H1 (cell line): ENCODE measurements at regions not wholly inside any gene's neighbourhood (a gene's known extent, or its start where the extent isn't known, plus 50 kb on each side); places are given as distances from the start of the nearest gene placed in this dataset.
A peak's percentile ranks its signal among the peaks of the same experiment; 100 is the strongest.

Source experiments
- CBX5 ChIP-seq: fragments of 300-800, 300-1000 bp; sonication (generic); IDR thresholded peaks from 2 replicates; pipeline ENCODE4 v1.7.1; 2016; ENCODE audit warnings: antibody characterized with exemption, low read length, low read depth
- CHD1 ChIP-seq: IDR thresholded peaks from 2 replicates; pipeline ENCODE4 v1.6.1; 2012; ENCODE audit warnings: low read depth, low read length, improper control_type of control experiment
- CREB1 ChIP-seq: IDR thresholded peaks from 2 replicates; pipeline ENCODE4 v1.6.1; 2012; ENCODE audit warnings: inconsistent platforms
- CTBP2 ChIP-seq: IDR thresholded peaks from 2 replicates; pipeline ENCODE4 v1.7.0; 2011; ENCODE audit warnings: borderline replicate concordance, mild to moderate bottlenecking, moderate library complexity, mixed read lengths, low read length; ENCODE audit not compliant: insufficient read depth, insufficient read length
- EGR1 ChIP-seq: IDR thresholded peaks from 2 replicates; pipeline ENCODE4 v1.6.1; 2011; ENCODE audit warnings: low read depth, low read length, borderline replicate concordance
- EP300 ChIP-seq, 2 experiments: IDR thresholded peaks; 1 replicate in 1 of 2; 2 replicates in 1 of 2; pipeline ENCODE4 v1.6.1; 2011 to 2012; ENCODE audit warnings: low read depth in 2 of 2, low read length in 2 of 2, mild to moderate bottlenecking in 2 of 2, borderline replicate concordance in 1 of 2, inconsistent platforms in 1 of 2, moderate library complexity in 1 of 2
- GTF2F1 ChIP-seq: IDR thresholded peaks from 2 replicates; pipeline ENCODE4 v1.6.1; 2012; ENCODE audit warnings: low read depth, low read length, improper control_type of control experiment, borderline replicate concordance
- HDAC2 ChIP-seq, 2 experiments: fragments of 300-600 bp in 1 of 2; sonication (generic) in 1 of 2; IDR thresholded peaks; 2 replicates each; pipeline ENCODE4 v1.6.1; 2011 to 2012; ENCODE audit warnings: low read depth in 2 of 2, low read length in 2 of 2, mild to moderate bottlenecking in 2 of 2, moderate library complexity in 2 of 2, borderline replicate concordance in 1 of 2, inconsistent platforms in 1 of 2
- HDAC6 ChIP-seq: IDR thresholded peaks from one replicate; pipeline ENCODE4 v1.7.1; 2012; ENCODE audit warnings: low read depth, mild to moderate bottlenecking, inconsistent platforms, low read length, moderate library complexity
- KDM1A ChIP-seq: fragments of 200-600, 300-600 bp; sonication (generic); IDR thresholded peaks from 2 replicates; pipeline ENCODE4 v1.7.1; 2016; ENCODE audit warnings: mild to moderate bottlenecking, low read length, borderline replicate concordance
- NANOG ChIP-seq: IDR thresholded peaks from 2 replicates; pipeline ENCODE4 v1.6.1; 2011; ENCODE audit warnings: low read length, low read depth, mild to moderate bottlenecking, inconsistent platforms; ENCODE audit not compliant: insufficient read depth, poor library complexity, severe bottlenecking
- NRF1 ChIP-seq: IDR thresholded peaks from 2 replicates; pipeline ENCODE4 v1.6.1; 2011; ENCODE audit warnings: mild to moderate bottlenecking, low read depth, low read length, improper control_type of control experiment
- POLR2AphosphoS5 ChIP-seq: IDR thresholded peaks from 2 replicates; pipeline ENCODE4 v1.6.1; 2011; ENCODE audit warnings: low read depth, low read length
- RFX5 ChIP-seq: IDR thresholded peaks from 2 replicates; pipeline ENCODE4 v1.6.1; 2011; ENCODE audit warnings: low read depth, low read length, improper control_type of control experiment, borderline replicate concordance
- SAP30 ChIP-seq: fragments of 300-600 bp; sonication (generic); IDR thresholded peaks from 2 replicates; pipeline ENCODE4 v1.7.1; 2012; ENCODE audit warnings: low read length, moderate library complexity, mild to moderate bottlenecking, inconsistent platforms; ENCODE audit not compliant: insufficient read depth, insufficient replicate concordance
- SIX5 ChIP-seq: IDR thresholded peaks from 2 replicates; pipeline ENCODE4 v1.6.1; 2011; ENCODE audit warnings: mild to moderate bottlenecking, low read depth, low read length
- SP2 ChIP-seq: IDR thresholded peaks from 2 replicates; pipeline ENCODE4 v1.6.1; 2012; ENCODE audit warnings: mild to moderate bottlenecking, low read length, inconsistent platforms
- TAF1 ChIP-seq: IDR thresholded peaks from 2 replicates; pipeline ENCODE4 v1.6.1; 2011; ENCODE audit warnings: mild to moderate bottlenecking, low read depth, low read length
- TAF7 ChIP-seq: optimal IDR thresholded peaks from 2 replicates; pipeline ENCODE3; 2011; ENCODE audit warnings: low read depth, mild to moderate bottlenecking, inconsistent platforms, low read length, moderate library complexity, borderline replicate concordance
- TEAD4 ChIP-seq: IDR thresholded peaks from 2 replicates; pipeline ENCODE4 v1.6.1; 2012; ENCODE audit warnings: low read depth, low read length, inconsistent platforms, mixed read lengths
- YY1 ChIP-seq: IDR thresholded peaks from 2 replicates; pipeline ENCODE4 v1.6.1; 2011; ENCODE audit warnings: low read depth, mild to moderate bottlenecking, low read length
- TF ChIP-seq, protein P1 (sequence below), 3 experiments: IDR thresholded peaks; 1 replicate in 2 of 3; 2 replicates in 1 of 3; pipeline versions ENCODE4 v1.5.1 to v1.6.1; 2011; ENCODE audit warnings: low read length in 3 of 3, mild to moderate bottlenecking in 3 of 3, inconsistent platforms in 2 of 3, low read depth in 1 of 3, moderate library complexity in 1 of 3; ENCODE audit not compliant: insufficient read depth in 1 of 3; ENCODE audit errors: control extremely low read depth in 1 of 3
- TF ChIP-seq, protein P2 (sequence below): IDR thresholded peaks from 2 replicates; pipeline ENCODE4 v1.6.1; 2012; ENCODE audit warnings: inconsistent platforms

- TF ChIP-seq EGR1, result 0 out of 2 replicates have a peak, but pooled peaks have one; percentile 40
- TF ChIP-seq SP2, result no peak
- peak; percentile 78 for TF ChIP-seq NANOG
- TF ChIP-seq TAF7, result no peak
- TF ChIP-seq GTF2F1, result no peak
- TF ChIP-seq HDAC2 (IDR thresholded peaks at IDR 0.05; ENCODE audit: borderline replicate concordance in 1 of 2, low read depth in 2 of 2, low read length in 2 of 2), result peak in 1 of 2 experiments; percentile 91; a peak in 1 of 4 replicates
- no peak for TF ChIP-seq TAF1
- TF ChIP-seq NRF1, result no peak
- TF ChIP-seq POLR2AphosphoS5, result no peak
- no peak for TF ChIP-seq CBX5
- TF ChIP-seq, protein P1, sequence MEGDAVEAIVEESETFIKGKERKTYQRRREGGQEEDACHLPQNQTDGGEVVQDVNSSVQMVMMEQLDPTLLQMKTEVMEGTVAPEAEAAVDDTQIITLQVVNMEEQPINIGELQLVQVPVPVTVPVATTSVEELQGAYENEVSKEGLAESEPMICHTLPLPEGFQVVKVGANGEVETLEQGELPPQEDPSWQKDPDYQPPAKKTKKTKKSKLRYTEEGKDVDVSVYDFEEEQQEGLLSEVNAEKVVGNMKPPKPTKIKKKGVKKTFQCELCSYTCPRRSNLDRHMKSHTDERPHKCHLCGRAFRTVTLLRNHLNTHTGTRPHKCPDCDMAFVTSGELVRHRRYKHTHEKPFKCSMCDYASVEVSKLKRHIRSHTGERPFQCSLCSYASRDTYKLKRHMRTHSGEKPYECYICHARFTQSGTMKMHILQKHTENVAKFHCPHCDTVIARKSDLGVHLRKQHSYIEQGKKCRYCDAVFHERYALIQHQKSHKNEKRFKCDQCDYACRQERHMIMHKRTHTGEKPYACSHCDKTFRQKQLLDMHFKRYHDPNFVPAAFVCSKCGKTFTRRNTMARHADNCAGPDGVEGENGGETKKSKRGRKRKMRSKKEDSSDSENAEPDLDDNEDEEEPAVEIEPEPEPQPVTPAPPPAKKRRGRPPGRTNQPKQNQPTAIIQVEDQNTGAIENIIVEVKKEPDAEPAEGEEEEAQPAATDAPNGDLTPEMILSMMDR (IDR thresholded peaks at IDR 0.05; ENCODE audit: control extremely low read depth in 1 of 3, insufficient read depth in 1 of 3, low read depth in 1 of 3, low read length in 3 of 3), result no peak
- peak; percentile 55; the same call in 1 of the 2 replicates for TF ChIP-seq TEAD4
- TF ChIP-seq YY1, result no peak
- no peak for TF ChIP-seq RFX5
- no peak for TF ChIP-seq HDAC6
- TF ChIP-seq CREB1, result no peak
- no peak for TF ChIP-seq SAP30
- TF ChIP-seq EP300 (IDR thresholded peaks at IDR 0.05; ENCODE audit: borderline replicate concordance in 1 of 2, low read depth in 2 of 2, low read length in 2 of 2), result peak in 1 of 2 experiments; percentile 91; a peak in 1 of 3 replicates
- TF ChIP-seq KDM1A, result no peak
- TF ChIP-seq CHD1, result no peak
- no peak for TF ChIP-seq SIX5
- TF ChIP-seq, protein P2, sequence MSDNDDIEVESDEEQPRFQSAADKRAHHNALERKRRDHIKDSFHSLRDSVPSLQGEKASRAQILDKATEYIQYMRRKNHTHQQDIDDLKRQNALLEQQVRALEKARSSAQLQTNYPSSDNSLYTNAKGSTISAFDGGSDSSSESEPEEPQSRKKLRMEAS, result no peak
- TF ChIP-seq CTBP2, result no peak
These were observed 131.3 kb downstream of the AKR1D1 start (continued) for GRCh38 chr7:138207555-138207971.
